Sigmoid colon (tissue), 4 donors: ENCODE measurements at regions not wholly inside any gene's neighbourhood (a gene's known extent, or its start where the extent isn't known, plus 50 kb on each side); places are given as distances from the start of the nearest gene placed in this dataset.

ENCODE experiments used
- CTCF ChIP-seq, 4 experiments: fragments of 450-650 bp in 3 of 4; fragments of 200-600 bp in 1 of 4; IDR thresholded peaks; one replicate each; pipeline ENCODE4 v1.5.1; 2016 to 2019; ENCODE audit warnings: antibody characterized with exemption in 4 of 4, mild to moderate bottlenecking in 3 of 4, moderate library complexity in 2 of 4
- EP300 ChIP-seq, 4 donors: sonication (generic); formaldehyde crosslinking; IDR thresholded peaks; one replicate each; pipeline ENCODE4 v1.6.1; 2017; ENCODE audit warnings: antibody characterized with exemption in 4 of 4
- POLR2A ChIP-seq, 2 donors: fragments of 450-650 bp; IDR thresholded peaks; one replicate each; pipeline ENCODE4 v1.6.1; 2016; ENCODE audit warnings: antibody characterized with exemption in 2 of 2, mild to moderate bottlenecking in 2 of 2, moderate library complexity in 2 of 2
- POLR2AphosphoS5 ChIP-seq, 4 donors: sonication (generic); formaldehyde crosslinking; IDR thresholded peaks; one replicate each; pipeline ENCODE4 v1.6.1; 2017; ENCODE audit warnings: antibody characterized with exemption in 4 of 4

GRCh38 chr3:82834098-82834497 lies 1072.7 kb upstream of the GBE1 start:
- TF ChIP-seq CTCF (IDR thresholded peaks at IDR 0.05) (no peak), POLR2A (IDR thresholded peaks at IDR 0.05) (no peak), EP300 (IDR thresholded peaks at IDR 0.05) (no peak), POLR2AphosphoS5 (IDR thresholded peaks at IDR 0.05) (no peak)
